NOMO-1 treated with DMSO at 0.1 percent for 48 hours (cell line): ENCODE measurements at regions not wholly inside any gene's neighbourhood (a gene's known extent, or its start where the extent isn't known, plus 50 kb on each side); places are given as distances from the start of the nearest gene placed in this dataset.
"Not testable (repeated sequence)": the region's sequence is repeated elsewhere in the genome, so short reads cannot be mapped to it uniquely, and the experiment has no call there.

Experiments used
- DNase-seq: peaks from one replicate; lab custom pipeline; 2025; ENCODE audit not compliant: unreplicated experiment; lab: John Stamatoyannopoulos, UW

GRCh38 chr2:134063916-134064315 is 190.0 kb upstream of the MGAT5 start:
- not testable (repeated sequence) for DNase-seq

- no peak for DNase-seq
Observed at GRCh38 chr2:134070281-134070741, 183.6 kb upstream of the MGAT5 start.

- DNase-seq: no peak
Observed at GRCh38 chr2:134072341-134072740, 181.5 kb upstream of the MGAT5 start.

- DNase-seq: no peak
Observed at GRCh38 chr2:134073023-134073422, 180.8 kb upstream of the MGAT5 start.

- DNase-seq: no peak
Observed at GRCh38 chr2:134074619-134075018, 179.3 kb upstream of the MGAT5 start.

- DNase-seq: no peak
Observed at GRCh38 chr2:134075204-134075603, 178.7 kb upstream of the MGAT5 start.

- peak; percentile 1 for DNase-seq
Observed at GRCh38 chr2:134078354-134078753, 175.5 kb upstream of the MGAT5 start.

GRCh38 chr2:134079373-134079772 is 174.5 kb upstream of the MGAT5 start:
- DNase-seq: no peak

GRCh38 chr2:134080386-134081089 is 173.3 kb upstream of the MGAT5 start:
- no peak for DNase-seq

GRCh38 chr2:134081238-134081938 is 172.5 kb upstream of the MGAT5 start:
- DNase-seq: no peak

GRCh38 chr2:134083548-134083947 is 170.3 kb upstream of the MGAT5 start:
- DNase-seq: no peak

GRCh38 chr2:134086594-134087219 is 167.2 kb upstream of the MGAT5 start:
- no peak for DNase-seq

GRCh38 chr2:134087371-134087921 is 166.4 kb upstream of the MGAT5 start:
- DNase-seq: no peak

- no peak for DNase-seq
Observed at GRCh38 chr2:134089454-134089853, 164.4 kb upstream of the MGAT5 start.

GRCh38 chr2:134097740-134098139 is 156.1 kb upstream of the MGAT5 start:
- DNase-seq: no peak

- DNase-seq: no peak
Observed at GRCh38 chr2:134098321-134098720, 155.6 kb upstream of the MGAT5 start.

- DNase-seq: no peak
Observed at GRCh38 chr2:134099273-134099672, 154.6 kb upstream of the MGAT5 start.

- no peak for DNase-seq
Observed at GRCh38 chr2:134103196-134103595, 150.7 kb upstream of the MGAT5 start.

GRCh38 chr2:134104754-134105153 is 149.1 kb upstream of the MGAT5 start:
- DNase-seq: no peak

- DNase-seq: no peak
Observed at GRCh38 chr2:134107402-134107801, 146.5 kb upstream of the MGAT5 start.

- DNase-seq: peak; percentile 75
Observed at GRCh38 chr2:134108113-134108512, 145.8 kb upstream of the MGAT5 start.

- DNase-seq: no peak
Observed at GRCh38 chr2:134109246-134109645, 144.6 kb upstream of the MGAT5 start.
